GM23338 (cell line): ENCODE measurements at regions not wholly inside any gene's neighbourhood (a gene's known extent, or its start where the extent isn't known, plus 50 kb on each side); places are given as distances from the start of the nearest gene placed in this dataset.

Experiments used
- ATAC-seq: fragments of 200-7000 bp; cut with Tn5 transposase; 3 replicates; pipeline ENCODE4 v1.9.1; 2020
- DNase-seq: peaks from one replicate; pipeline ENCODE4 v3.0.0-alpha.2; 2015; ENCODE audit warnings: low spot score
- H2AFZ ChIP-seq: fragments of 200-600 bp; sonication (generic); 2 replicates; pipeline ENCODE4 v1.8.0; 2016; ENCODE audit warnings: antibody characterized with exemption, mild to moderate bottlenecking, moderate library complexity
- H3F3A ChIP-seq: fragments of 200-600 bp; sonication (generic); replicated peaks from 2 replicates; pipeline ENCODE4 v1.8.0; 2017; ENCODE audit warnings: antibody characterized with exemption, mixed run types, low read depth
- H3K27ac ChIP-seq: fragments of 200-600 bp; sonication (generic); 2 replicates; pipeline ENCODE4 v1.6.1; 2016; ENCODE audit warnings: low read depth
- H3K27me3 ChIP-seq: fragments of 200-600 bp; sonication (generic); 2 replicates; pipeline ENCODE4 v1.8.0; 2016; ENCODE audit warnings: mild to moderate bottlenecking, mixed run types, moderate library complexity; ENCODE audit not compliant: insufficient read depth
- H3K36me3 ChIP-seq: fragments of 200-600 bp; sonication (generic); 2 replicates; pipeline ENCODE4 v1.8.0; 2016; ENCODE audit warnings: mild to moderate bottlenecking; ENCODE audit not compliant: insufficient read depth
- H3K4me1 ChIP-seq: fragments of 200-600 bp; sonication (generic); 2 replicates; pipeline ENCODE4 v1.8.0; 2016; ENCODE audit warnings: mild to moderate bottlenecking, moderate library complexity; ENCODE audit not compliant: insufficient read depth
- H3K4me2 ChIP-seq: fragments of 200-600 bp; sonication (generic); 2 replicates; pipeline ENCODE4 v1.7.1; 2017; ENCODE audit warnings: mixed run types
- H3K4me3 ChIP-seq: fragments of 200-600 bp; sonication (generic); 2 replicates; pipeline ENCODE4 v1.6.1; 2016; ENCODE audit warnings: mixed run types
- H3K79me2 ChIP-seq: fragments of 200-600 bp; sonication (generic); replicated peaks from 2 replicates; pipeline ENCODE4 v1.8.0; 2017; ENCODE audit warnings: mild to moderate bottlenecking; ENCODE audit not compliant: insufficient read depth
- H3K9me2 ChIP-seq: fragments of 200-600 bp; sonication (generic); 2 replicates; pipeline ENCODE4 v1.8.0; 2017; ENCODE audit not compliant: insufficient read depth
- H4K20me1 ChIP-seq: fragments of 200-600 bp; sonication (generic); replicated peaks from 2 replicates; pipeline ENCODE4 v1.8.0; 2017; ENCODE audit warnings: mild to moderate bottlenecking; ENCODE audit not compliant: insufficient read depth
- H3K27ac Mint-ChIP-seq: 2 replicates; pipeline ENCODE4 v1.8.0; 2020; ENCODE audit warnings: inconsistent platforms, mild to moderate bottlenecking, moderate library complexity, mixed read lengths
- H3K27me3 Mint-ChIP-seq: 3 replicates; pipeline ENCODE4 v1.8.0; 2022; ENCODE audit warnings: low read depth, mild to moderate bottlenecking, moderate library complexity, mixed read lengths, inconsistent platforms; ENCODE audit not compliant: insufficient read depth, poor library complexity
- H3K36me3 Mint-ChIP-seq: 3 replicates; pipeline ENCODE4 v1.8.0; 2021; ENCODE audit warnings: low read depth, mild to moderate bottlenecking, inconsistent platforms, moderate library complexity, mixed read lengths
- H3K4me1 Mint-ChIP-seq: 3 replicates; pipeline ENCODE4 v1.8.0; 2020; ENCODE audit warnings: mild to moderate bottlenecking, inconsistent platforms, mixed read lengths
- H3K4me3 Mint-ChIP-seq: 3 replicates; pipeline ENCODE4 v1.8.0; 2021; ENCODE audit warnings: moderate library complexity, mild to moderate bottlenecking, inconsistent platforms, mixed read lengths
- H3K9me3 Mint-ChIP-seq: 3 replicates; pipeline ENCODE4 v1.8.0; 2020; ENCODE audit warnings: moderate library complexity, mild to moderate bottlenecking, inconsistent platforms, mixed read lengths
- EZH2phosphoT487 ChIP-seq: fragments of 200-600 bp; sonication (generic); IDR thresholded peaks from one replicate; pipeline ENCODE4 v1.8.1; 2018; ENCODE audit warnings: antibody characterized with exemption; ENCODE audit not compliant: unreplicated experiment
- POLR2AphosphoS5 ChIP-seq: IDR thresholded peaks from 2 replicates; pipeline ENCODE4 v1.6.1; 2016; ENCODE audit warnings: antibody characterized with exemption, low read depth
- ZNF114 ChIP-seq: fragments of 250-450 bp; sonication (Bioruptor Pico); IDR thresholded peaks from 2 replicates; pipeline ENCODE4 v1.5.0; 2020; ENCODE audit warnings: mild to moderate bottlenecking, moderate library complexity
- TF ChIP-seq, protein P1 (sequence below): IDR thresholded peaks from one replicate; pipeline ENCODE4 v1.6.1; 2018; ENCODE audit warnings: antibody characterized with exemption; ENCODE audit not compliant: unreplicated experiment
- TF ChIP-seq, protein P2 (sequence below): fragments of 250-450 bp; sonication (Bioruptor Pico); IDR thresholded peaks from 2 replicates; pipeline ENCODE4 v1.5.0; 2020; ENCODE audit warnings: mild to moderate bottlenecking, moderate library complexity
- TF ChIP-seq, protein P3 (sequence below), 2 experiments: fragments of 200-600 bp in 1 of 2; sonication (generic) in 1 of 2; conservative IDR thresholded peaks; 2 replicates each; pipeline versions ENCODE4 v1.5.1 to v1.6.1; 2016 to 2017; ENCODE audit warnings: antibody characterized with exemption in 2 of 2, low read depth in 2 of 2, mild to moderate bottlenecking in 2 of 2, moderate library complexity in 1 of 2
- TF ChIP-seq, protein P4 (sequence below): IDR thresholded peaks from 2 replicates; pipeline ENCODE4 v1.6.1; 2016; ENCODE audit warnings: antibody characterized with exemption

DNA sequence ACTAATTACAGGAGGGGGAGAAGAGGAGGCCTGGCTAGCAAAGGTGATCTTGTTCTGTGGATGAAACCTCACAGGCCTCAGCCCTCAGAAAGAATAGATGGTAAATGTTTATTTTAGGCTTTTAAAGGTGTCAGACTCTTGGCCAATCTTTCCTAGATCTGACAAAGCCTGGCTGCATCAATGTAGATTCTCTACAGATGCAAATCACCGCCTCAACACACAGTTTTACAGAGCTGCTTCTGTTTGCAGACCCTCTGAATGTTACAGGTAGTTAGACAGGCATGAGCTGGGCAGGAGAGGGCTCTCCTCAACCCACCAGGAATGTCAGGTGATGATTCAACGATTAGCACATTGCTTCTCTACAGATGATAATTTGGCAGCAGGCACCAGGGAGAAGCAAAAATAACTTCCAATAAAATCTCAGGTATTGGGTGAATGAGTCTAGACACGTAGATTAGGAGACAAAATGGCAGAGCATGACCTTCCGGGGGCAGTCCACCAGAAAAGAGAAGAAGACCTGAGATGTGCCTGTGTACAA is 105.4 kb upstream of the VANGL1 start:
- no peak overlapping the region for H3K27ac ChIP-seq
- DNase-seq, result no peak
- H4K20me1 ChIP-seq, result no peaks in the 10 kb centered on the region
- TF ChIP-seq, protein P1, sequence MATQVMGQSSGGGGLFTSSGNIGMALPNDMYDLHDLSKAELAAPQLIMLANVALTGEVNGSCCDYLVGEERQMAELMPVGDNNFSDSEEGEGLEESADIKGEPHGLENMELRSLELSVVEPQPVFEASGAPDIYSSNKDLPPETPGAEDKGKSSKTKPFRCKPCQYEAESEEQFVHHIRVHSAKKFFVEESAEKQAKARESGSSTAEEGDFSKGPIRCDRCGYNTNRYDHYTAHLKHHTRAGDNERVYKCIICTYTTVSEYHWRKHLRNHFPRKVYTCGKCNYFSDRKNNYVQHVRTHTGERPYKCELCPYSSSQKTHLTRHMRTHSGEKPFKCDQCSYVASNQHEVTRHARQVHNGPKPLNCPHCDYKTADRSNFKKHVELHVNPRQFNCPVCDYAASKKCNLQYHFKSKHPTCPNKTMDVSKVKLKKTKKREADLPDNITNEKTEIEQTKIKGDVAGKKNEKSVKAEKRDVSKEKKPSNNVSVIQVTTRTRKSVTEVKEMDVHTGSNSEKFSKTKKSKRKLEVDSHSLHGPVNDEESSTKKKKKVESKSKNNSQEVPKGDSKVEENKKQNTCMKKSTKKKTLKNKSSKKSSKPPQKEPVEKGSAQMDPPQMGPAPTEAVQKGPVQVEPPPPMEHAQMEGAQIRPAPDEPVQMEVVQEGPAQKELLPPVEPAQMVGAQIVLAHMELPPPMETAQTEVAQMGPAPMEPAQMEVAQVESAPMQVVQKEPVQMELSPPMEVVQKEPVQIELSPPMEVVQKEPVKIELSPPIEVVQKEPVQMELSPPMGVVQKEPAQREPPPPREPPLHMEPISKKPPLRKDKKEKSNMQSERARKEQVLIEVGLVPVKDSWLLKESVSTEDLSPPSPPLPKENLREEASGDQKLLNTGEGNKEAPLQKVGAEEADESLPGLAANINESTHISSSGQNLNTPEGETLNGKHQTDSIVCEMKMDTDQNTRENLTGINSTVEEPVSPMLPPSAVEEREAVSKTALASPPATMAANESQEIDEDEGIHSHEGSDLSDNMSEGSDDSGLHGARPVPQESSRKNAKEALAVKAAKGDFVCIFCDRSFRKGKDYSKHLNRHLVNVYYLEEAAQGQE, result no peak
- TF ChIP-seq POLR2AphosphoS5, result no peak
- TF ChIP-seq, protein P2, sequence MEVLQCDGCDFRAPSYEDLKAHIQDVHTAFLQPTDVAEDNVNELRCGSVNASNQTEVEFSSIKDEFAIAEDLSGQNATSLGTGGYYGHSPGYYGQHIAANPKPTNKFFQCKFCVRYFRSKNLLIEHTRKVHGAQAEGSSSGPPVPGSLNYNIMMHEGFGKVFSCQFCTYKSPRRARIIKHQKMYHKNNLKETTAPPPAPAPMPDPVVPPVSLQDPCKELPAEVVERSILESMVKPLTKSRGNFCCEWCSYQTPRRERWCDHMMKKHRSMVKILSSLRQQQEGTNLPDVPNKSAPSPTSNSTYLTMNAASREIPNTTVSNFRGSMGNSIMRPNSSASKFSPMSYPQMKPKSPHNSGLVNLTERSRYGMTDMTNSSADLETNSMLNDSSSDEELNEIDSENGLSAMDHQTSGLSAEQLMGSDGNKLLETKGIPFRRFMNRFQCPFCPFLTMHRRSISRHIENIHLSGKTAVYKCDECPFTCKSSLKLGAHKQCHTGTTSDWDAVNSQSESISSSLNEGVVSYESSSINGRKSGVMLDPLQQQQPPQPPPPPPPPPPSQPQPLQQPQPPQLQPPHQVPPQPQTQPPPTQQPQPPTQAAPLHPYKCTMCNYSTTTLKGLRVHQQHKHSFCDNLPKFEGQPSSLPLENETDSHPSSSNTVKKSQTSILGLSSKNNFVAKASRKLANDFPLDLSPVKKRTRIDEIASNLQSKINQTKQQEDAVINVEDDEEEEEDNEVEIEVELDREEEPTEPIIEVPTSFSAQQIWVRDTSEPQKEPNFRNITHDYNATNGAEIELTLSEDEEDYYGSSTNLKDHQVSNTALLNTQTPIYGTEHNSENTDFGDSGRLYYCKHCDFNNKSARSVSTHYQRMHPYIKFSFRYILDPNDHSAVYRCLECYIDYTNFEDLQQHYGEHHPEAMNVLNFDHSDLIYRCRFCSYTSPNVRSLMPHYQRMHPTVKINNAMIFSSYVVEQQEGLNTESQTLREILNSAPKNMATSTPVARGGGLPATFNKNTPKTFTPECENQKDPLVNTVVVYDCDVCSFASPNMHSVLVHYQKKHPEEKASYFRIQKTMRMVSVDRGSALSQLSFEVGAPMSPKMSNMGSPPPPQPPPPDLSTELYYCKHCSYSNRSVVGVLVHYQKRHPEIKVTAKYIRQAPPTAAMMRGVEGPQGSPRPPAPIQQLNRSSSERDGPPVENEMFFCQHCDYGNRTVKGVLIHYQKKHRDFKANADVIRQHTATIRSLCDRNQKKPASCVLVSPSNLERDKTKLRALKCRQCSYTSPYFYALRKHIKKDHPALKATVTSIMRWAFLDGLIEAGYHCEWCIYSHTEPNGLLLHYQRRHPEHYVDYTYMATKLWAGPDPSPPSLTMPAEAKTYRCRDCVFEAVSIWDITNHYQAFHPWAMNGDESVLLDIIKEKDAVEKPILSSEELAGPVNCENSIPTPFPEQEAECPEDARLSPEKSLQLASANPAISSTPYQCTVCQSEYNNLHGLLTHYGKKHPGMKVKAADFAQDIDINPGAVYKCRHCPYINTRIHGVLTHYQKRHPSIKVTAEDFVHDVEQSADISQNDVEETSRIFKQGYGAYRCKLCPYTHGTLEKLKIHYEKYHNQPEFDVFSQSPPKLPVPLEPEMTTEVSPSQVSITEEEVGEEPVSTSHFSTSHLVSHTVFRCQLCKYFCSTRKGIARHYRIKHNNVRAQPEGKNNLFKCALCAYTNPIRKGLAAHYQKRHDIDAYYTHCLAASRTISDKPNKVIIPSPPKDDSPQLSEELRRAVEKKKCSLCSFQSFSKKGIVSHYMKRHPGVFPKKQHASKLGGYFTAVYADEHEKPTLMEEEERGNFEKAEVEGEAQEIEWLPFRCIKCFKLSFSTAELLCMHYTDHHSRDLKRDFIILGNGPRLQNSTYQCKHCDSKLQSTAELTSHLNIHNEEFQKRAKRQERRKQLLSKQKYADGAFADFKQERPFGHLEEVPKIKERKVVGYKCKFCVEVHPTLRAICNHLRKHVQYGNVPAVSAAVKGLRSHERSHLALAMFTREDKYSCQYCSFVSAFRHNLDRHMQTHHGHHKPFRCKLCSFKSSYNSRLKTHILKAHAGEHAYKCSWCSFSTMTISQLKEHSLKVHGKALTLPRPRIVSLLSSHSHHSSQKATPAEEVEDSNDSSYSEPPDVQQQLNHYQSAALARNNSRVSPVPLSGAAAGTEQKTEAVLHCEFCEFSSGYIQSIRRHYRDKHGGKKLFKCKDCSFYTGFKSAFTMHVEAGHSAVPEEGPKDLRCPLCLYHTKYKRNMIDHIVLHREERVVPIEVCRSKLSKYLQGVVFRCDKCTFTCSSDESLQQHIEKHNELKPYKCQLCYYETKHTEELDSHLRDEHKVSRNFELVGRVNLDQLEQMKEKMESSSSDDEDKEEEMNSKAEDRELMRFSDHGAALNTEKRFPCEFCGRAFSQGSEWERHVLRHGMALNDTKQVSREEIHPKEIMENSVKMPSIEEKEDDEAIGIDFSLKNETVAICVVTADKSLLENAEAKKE (CRISPR knock-in tag), result no peak
- TF ChIP-seq, protein P3, sequence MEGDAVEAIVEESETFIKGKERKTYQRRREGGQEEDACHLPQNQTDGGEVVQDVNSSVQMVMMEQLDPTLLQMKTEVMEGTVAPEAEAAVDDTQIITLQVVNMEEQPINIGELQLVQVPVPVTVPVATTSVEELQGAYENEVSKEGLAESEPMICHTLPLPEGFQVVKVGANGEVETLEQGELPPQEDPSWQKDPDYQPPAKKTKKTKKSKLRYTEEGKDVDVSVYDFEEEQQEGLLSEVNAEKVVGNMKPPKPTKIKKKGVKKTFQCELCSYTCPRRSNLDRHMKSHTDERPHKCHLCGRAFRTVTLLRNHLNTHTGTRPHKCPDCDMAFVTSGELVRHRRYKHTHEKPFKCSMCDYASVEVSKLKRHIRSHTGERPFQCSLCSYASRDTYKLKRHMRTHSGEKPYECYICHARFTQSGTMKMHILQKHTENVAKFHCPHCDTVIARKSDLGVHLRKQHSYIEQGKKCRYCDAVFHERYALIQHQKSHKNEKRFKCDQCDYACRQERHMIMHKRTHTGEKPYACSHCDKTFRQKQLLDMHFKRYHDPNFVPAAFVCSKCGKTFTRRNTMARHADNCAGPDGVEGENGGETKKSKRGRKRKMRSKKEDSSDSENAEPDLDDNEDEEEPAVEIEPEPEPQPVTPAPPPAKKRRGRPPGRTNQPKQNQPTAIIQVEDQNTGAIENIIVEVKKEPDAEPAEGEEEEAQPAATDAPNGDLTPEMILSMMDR (conservative IDR thresholded peaks at IDR 0.05; ENCODE audit: low read depth in 2 of 2), result no peak
- TF ChIP-seq ZNF114 (CRISPR knock-in tag), result no peak
- TF ChIP-seq EZH2phosphoT487, result no peak
- TF ChIP-seq, protein P4, sequence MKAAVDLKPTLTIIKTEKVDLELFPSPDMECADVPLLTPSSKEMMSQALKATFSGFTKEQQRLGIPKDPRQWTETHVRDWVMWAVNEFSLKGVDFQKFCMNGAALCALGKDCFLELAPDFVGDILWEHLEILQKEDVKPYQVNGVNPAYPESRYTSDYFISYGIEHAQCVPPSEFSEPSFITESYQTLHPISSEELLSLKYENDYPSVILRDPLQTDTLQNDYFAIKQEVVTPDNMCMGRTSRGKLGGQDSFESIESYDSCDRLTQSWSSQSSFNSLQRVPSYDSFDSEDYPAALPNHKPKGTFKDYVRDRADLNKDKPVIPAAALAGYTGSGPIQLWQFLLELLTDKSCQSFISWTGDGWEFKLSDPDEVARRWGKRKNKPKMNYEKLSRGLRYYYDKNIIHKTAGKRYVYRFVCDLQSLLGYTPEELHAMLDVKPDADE, result no peak
- Mint-ChIP-seq H3K27ac (no peak overlapping the region), H3K27me3 (no peaks in the 10 kb centered on the region), H3K4me3 (no peak overlapping the region), H3K4me1 (peaks cover 18% of the 10 kb centered on the region; the same call in 2 of the 3 replicates), H3K9me3 (no peaks in the 10 kb centered on the region), H3K36me3 (no peaks in the 10 kb centered on the region)
- H3F3A ChIP-seq, result no peaks in the 10 kb centered on the region
- H3K4me3 ChIP-seq, result no peak overlapping the region
- peaks cover 9% of the 10 kb centered on the region for H3K4me1 ChIP-seq
- H3K79me2 ChIP-seq, result no peaks in the 10 kb centered on the region
- H2AFZ ChIP-seq, result 0 out of 2 replicates have a peak overlapping the region, but pooled peaks have one; percentile 52
- no peak overlapping the region for H3K4me2 ChIP-seq
- no peaks in the 10 kb centered on the region for H3K36me3 ChIP-seq
- H3K27me3 ChIP-seq, result no peaks in the 10 kb centered on the region
- H3K9me2 ChIP-seq, result no peaks in the 10 kb centered on the region
- no peak for ATAC-seq
